ENCODE measurements at regions not wholly inside any gene's neighbourhood (a gene's known extent, or its start where the extent isn't known, plus 50 kb on each side); places are given as distances from the start of the nearest gene placed in this dataset.

- Histone ChIP-seq H3K36me3 (no peaks in the 10 kb centered on the region), H3K4me3 (no peak overlapping the region), H3K9me3 (no peaks in the 10 kb centered on the region), H3K27me3 (no peaks in the 10 kb centered on the region)
- no peak for DNase-seq
Observed at GRCh38 chr3:106399761-106400160, 530.9 kb upstream of the CBLB start.

GRCh38 chr3:106401666-106402490 lies 533.1 kb upstream of the CBLB start:
- no peaks in the 10 kb centered on the region for H3K36me3 ChIP-seq
- H3K27me3 ChIP-seq: no peaks in the 10 kb centered on the region
- no peaks in the 10 kb centered on the region for H3K9me3 ChIP-seq
- no peak overlapping the region for H3K4me3 ChIP-seq
- no peak for DNase-seq

DNA sequence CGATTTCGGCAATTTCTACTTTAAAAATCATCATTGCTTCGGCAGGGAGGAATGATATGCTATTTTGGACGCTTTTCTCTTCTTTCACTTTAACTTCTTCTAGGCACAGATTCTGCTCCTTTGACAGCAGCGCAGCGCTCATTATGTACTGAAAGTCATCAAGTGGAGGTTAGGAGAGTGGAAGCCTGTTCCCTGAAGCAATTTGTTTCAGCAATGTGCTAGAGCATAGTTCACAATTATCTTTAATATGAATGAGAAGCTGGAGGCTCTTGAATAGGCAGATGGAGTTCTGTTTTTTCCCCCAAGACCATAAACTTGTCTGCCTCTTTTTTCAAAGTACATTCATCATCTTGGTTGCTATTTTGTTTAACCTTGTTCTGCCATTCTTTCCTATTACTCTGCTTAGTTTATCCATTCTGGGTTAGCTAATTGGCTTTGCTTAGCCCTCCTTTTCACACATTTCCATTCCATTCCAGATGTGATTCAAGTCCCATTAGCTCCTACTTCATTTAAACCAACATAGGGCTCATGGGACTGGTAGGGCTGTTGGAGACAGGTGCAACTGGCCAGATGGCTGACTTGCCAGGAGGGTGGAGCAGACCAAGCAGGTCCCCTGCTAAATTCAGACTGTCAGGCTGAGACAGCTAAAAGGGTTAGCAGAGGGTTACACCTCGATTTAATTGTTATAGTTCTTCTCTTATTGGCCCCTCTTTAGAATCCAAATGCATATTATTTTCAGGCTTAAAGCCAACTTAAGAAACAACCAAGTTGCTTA lies 534.7 kb upstream of the CBLB start:
- Histone ChIP-seq H3K27me3 (no peaks in the 10 kb centered on the region), H3K36me3 (no peaks in the 10 kb centered on the region), H3K4me3 (no peak overlapping the region), H3K9me3 (no peaks in the 10 kb centered on the region)
- DNase-seq: no peak

GRCh38 chr3:106413683-106414082 lies 544.9 kb upstream of the CBLB start:
- Histone ChIP-seq H3K9me3 (no peaks in the 10 kb centered on the region), H3K4me3 (no peak overlapping the region), H3K27me3 (no peaks in the 10 kb centered on the region), H3K36me3 (no peaks in the 10 kb centered on the region)
- DNase-seq: no peak

DNA sequence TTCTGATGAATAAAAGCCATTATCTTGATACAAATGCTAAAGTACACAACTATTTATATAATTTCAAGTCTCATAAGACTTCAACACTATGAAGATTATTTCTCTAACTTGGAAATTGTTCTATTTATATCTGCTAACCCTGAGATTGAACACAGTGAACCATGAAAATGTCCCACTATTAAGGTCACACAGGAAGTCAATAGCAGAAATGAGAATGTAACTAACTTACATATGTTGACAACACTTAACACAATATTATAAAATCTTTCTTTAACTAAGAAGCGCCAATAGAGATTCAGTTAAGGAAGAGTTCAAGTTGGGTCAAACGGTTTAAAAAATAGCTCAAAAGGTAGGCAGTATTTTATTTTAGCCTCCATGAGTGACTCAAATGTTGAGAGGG lies 551.8 kb upstream of the CBLB start:
- Histone ChIP-seq H3K27me3 (no peaks in the 10 kb centered on the region), H3K4me3 (no peak overlapping the region), H3K36me3 (no peaks in the 10 kb centered on the region), H3K9me3 (no peaks in the 10 kb centered on the region)
- no peak for DNase-seq

DNA sequence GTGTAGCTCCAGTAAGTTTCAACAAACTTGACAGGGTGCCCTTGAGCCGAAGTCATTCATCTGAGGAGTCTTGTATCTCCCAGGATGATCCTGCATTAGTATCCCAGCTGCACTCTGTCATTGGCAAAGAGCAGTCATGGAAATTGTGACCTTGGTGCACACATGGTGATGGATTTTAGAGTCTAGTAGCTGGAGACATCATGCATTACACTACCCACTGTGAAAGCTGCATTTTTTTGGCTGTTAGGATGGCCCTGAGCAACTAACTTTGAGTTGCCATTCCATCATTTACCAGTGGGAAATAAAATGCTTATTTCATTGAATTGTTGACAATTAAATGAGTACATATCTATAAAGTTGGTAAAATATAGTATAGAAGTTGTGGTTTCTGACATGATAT lies 552.6 kb upstream of the CBLB start:
- DNase-seq: no peak
- no peak overlapping the region for H3K4me3 ChIP-seq
- H3K9me3 ChIP-seq: no peaks in the 10 kb centered on the region
- no peaks in the 10 kb centered on the region for H3K27me3 ChIP-seq
- H3K36me3 ChIP-seq: no peaks in the 10 kb centered on the region

DNA sequence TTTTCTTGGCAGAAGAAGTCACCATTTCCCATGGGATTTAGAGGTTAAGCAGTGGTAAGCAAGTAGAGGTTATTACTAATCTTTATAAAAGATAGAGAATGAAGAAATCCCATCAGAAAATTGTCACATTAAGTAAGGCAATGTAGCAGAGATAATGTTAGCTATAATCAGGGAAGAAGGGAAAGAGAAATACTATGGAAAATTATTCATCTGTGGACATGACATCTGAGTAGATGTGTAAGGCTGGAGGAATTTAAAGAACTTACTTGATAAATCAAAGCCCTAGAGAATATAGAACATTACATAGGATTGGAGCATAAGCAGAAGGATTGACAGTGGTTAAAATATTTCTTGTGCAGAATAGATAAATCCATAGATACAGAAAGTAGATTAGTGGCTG lies 553.1 kb upstream of the CBLB start:
- Histone ChIP-seq H3K27me3 (no peaks in the 10 kb centered on the region), H3K4me3 (no peak overlapping the region), H3K36me3 (no peaks in the 10 kb centered on the region), H3K9me3 (no peaks in the 10 kb centered on the region)
- DNase-seq: no peak

DNA sequence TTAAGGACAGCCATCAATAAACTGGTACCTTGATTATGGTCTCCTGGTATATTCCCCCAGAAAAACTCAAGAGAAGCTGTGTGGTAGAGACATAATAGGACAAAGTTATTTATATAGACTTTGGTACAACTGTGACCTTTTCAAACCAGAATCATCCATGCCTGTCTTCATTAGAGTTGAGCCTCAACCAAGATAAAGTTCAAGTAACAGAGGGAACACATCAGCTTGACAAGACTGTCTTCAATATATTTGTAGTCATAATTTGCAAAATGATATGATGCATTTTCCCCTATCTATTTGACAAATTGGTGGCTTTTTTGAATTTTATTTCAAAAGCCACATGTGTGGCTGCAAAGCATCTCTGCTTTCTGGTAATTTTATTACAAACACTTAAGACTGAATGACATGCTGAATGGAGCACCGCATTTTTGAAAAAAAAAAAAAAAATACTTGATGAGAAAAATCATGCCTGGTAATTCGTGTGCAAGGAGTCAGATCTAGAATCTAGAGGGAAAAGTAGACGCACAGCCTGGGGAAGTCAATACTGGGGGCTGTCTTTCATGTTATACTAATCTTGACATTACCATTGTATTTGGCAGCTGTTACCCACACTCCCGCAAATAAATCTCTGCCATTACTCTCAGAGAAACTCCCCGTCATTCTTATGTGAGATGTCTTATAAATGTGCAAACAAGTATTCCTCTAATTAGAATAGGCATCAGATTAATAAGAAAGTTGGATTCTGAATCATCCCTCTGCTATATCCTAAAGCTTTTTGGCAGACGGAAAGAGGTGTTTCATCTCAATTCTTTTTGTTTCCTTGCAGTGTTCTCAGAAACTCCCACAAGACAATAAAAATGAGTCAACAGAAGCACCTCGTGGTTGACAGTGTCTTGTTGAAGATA lies 554.8 kb upstream of the CBLB start:
- Histone ChIP-seq H3K4me3 (no peak overlapping the region), H3K27me3 (no peaks in the 10 kb centered on the region), H3K36me3 (no peaks in the 10 kb centered on the region), H3K9me3 (no peaks in the 10 kb centered on the region)
- no peak for DNase-seq

- H3K36me3 ChIP-seq: no peaks in the 10 kb centered on the region
- H3K27me3 ChIP-seq: no peaks in the 10 kb centered on the region
- H3K4me3 ChIP-seq: no peak overlapping the region
- no peak for DNase-seq
- no peaks in the 10 kb centered on the region for H3K9me3 ChIP-seq
Observed at GRCh38 chr3:106425026-106425425, 556.2 kb upstream of the CBLB start.

DNA sequence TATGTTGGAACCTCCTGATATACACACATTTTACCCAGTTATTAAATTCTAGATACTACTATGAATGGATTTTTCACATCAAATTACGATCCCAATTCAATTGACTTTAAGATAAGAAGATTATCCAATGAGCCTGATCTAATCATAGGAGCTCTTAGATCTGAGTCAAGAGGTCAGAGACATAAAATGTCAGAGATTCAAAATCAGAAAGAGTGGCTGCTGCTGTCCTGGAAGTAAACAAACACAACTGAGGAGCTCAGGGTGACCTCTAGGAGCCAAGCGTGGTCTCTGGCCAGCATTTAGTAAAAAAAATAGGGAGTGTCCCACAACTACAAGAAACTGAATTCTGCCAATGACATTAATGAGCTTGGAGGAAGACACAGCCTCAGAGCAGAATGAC lies 557.1 kb upstream of the CBLB start:
- DNase-seq: no peak
- Histone ChIP-seq H3K27me3 (no peaks in the 10 kb centered on the region), H3K9me3 (no peaks in the 10 kb centered on the region), H3K36me3 (no peaks in the 10 kb centered on the region), H3K4me3 (no peak overlapping the region)

DNA sequence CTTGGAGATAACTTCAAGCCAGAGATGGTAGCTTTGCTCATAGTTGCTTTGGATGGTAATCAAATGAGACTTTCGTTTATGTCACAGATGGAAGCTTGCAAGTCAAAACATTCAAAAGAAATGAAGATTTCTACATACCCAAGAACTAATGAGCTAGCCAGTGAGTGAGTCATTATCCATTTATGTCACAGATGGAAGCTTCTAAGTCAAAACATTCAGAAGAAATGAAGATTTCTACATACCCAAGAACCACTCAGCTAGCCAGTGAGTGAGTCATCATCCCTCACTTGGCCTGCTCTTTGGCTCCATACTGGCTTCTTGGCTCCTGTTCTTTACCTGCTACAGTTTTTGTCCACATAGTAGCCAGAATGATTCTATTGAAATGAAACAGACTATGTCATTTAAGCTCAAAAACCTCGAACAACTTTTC lies 559.8 kb upstream of the CBLB start:
- Histone ChIP-seq H3K27me3 (no peaks in the 10 kb centered on the region), H3K4me3 (no peak overlapping the region), H3K36me3 (no peaks in the 10 kb centered on the region), H3K9me3 (no peaks in the 10 kb centered on the region)
- peak; percentile 90 for DNase-seq

DNA sequence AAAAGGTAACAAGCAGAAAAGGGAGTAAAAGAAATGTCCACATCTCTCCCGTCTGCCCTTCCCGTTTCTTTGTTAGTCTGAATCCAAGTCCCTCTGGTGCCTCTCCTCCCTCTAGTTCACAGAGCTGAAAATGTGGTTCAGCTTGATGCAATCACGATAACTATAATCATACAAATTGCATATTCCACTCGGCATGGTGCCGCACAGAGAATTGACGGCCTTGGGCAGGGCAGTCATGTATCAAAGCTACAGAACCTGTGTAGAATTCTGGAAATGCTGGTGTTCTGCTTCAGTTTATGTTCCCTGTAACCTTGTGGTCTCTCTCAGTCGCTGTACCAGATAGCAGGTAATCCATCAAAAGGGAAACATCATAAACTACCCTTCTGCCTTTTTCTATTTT lies 562.9 kb upstream of the CBLB start:
- H3K27me3 ChIP-seq: no peaks in the 10 kb centered on the region
- H3K9me3 ChIP-seq: no peaks in the 10 kb centered on the region
- no peak overlapping the region for H3K4me3 ChIP-seq
- DNase-seq: no peak
- no peaks in the 10 kb centered on the region for H3K36me3 ChIP-seq

DNA sequence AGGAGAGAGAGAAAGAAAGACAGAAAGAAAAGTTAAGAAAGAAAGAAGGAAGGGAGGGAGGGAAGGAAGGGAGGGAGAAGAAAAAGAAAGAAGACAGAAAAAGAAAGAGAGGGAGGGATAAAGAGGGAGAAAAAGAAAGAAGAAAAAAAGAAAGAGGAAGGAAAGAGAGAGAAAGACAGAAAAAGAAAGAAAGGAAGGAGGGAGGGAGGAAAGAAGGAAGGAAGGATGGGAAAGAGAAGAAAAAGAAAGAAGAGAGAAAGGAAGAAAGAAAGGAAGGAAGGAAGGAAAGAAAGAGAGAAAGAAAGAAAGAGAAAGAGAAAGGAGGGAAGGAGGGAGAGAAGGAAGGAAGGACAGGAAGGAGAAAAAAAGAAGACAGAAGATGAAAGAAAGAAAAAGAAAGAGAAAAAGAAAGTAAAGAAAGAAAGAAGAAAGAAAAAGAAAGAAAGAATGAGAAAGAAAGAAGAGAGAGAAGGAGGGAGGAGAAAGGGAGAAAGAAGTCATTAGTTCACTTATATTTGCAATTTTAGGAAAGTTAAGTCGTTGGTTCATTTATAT lies 567.2 kb upstream of the CBLB start:
- no peaks in the 10 kb centered on the region for H3K27me3 ChIP-seq
- no peaks in the 10 kb centered on the region for H3K36me3 ChIP-seq
- H3K4me3 ChIP-seq: no peak overlapping the region
- no peak for DNase-seq
- no peaks in the 10 kb centered on the region for H3K9me3 ChIP-seq

GRCh38 chr3:106438887-106439286 lies 570.1 kb upstream of the CBLB start:
- no peaks in the 10 kb centered on the region for H3K27me3 ChIP-seq
- DNase-seq: no peak
- H3K36me3 ChIP-seq: no peaks in the 10 kb centered on the region
- H3K4me3 ChIP-seq: no peak overlapping the region
- no peaks in the 10 kb centered on the region for H3K9me3 ChIP-seq

DNA sequence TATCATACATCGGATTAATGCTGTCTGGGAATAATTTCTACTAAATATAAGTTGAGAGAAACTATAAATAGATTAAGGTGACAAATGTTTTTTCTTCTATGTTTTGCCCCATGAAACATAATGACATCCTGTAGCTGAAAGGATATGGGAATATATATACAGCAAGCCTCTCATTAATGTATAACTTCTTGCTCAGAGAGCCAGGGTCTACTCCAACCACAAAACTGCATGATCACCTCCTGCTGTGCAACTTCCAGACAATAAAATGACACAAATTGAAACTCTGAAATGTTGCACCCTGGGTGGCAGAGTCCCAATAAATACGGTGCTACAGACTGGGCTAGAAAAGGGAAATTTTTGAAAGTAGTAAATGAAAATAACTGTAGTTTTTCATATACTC lies 571.9 kb upstream of the CBLB start:
- Histone ChIP-seq H3K4me3 (no peak overlapping the region), H3K36me3 (no peaks in the 10 kb centered on the region), H3K9me3 (no peaks in the 10 kb centered on the region), H3K27me3 (no peaks in the 10 kb centered on the region)
- DNase-seq: no peak

DNA sequence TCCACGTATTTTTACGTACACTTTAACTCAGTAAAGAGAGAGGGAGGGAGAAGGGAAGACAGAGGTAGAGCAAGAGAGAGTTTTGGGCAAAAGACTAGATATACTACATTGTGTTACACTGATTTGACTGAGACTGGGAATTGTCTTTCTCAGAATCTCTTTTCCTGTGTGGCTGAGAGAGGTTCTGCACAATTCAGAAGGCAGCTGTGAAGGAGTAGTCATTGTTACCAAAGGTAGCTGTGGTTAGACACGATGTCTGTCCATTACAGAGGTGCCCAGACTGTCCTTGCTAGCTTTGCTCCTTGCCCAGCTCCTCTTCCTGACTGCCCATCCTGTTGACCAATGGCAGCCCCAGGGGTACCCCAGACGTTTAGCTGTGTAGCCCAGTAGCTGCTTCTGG lies 577.5 kb upstream of the CBLB start:
- Histone ChIP-seq H3K9me3 (no peaks in the 10 kb centered on the region), H3K4me3 (no peak overlapping the region), H3K36me3 (no peaks in the 10 kb centered on the region), H3K27me3 (no peaks in the 10 kb centered on the region)
- no peak for DNase-seq

Data from MG63 (cell line).